Prostate gland (tissue), 2 donors: ENCODE measurements at regions not wholly inside any gene's neighbourhood (a gene's known extent, or its start where the extent isn't known, plus 50 kb on each side); places are given as distances from the start of the nearest gene placed in this dataset.

ENCODE experiments used
- DNase-seq: peaks from one replicate; pipeline ENCODE4 v3.0.0-alpha.2; 2019; ENCODE audit warnings: low spot score
- H3K27ac ChIP-seq, 2 donors: fragments of 200-600 bp; sonication (generic); 2 replicates each; pipeline ENCODE4 v1.5.1; 2017 to 2019
- H3K27me3 ChIP-seq: fragments of 200-600 bp; sonication (generic); replicated peaks from 2 replicates; pipeline ENCODE4 v1.5.1; 2019; ENCODE audit not compliant: insufficient read depth
- H3K36me3 ChIP-seq, 2 donors: fragments of 200-600 bp; sonication (generic); 1 replicate in 1 of 2; 2 replicates in 1 of 2; pipeline versions ENCODE4 v1.5.1 to v1.8.1; 2017 to 2019
- H3K4me1 ChIP-seq: fragments of 200-600 bp; sonication (generic); replicated peaks from 2 replicates; pipeline ENCODE4 v1.5.1; 2019
- H3K4me3 ChIP-seq, 2 donors: fragments of 200-600 bp; sonication (generic); 2 replicates each; pipeline ENCODE4 v1.5.1; 2017 to 2019
- H3K9me3 ChIP-seq: fragments of 200-600 bp; sonication (generic); 2 replicates; pipeline ENCODE4 v1.5.1; 2017
- POLR2A ChIP-seq: fragments of 450-650 bp; IDR thresholded peaks from one replicate; pipeline ENCODE4 v1.6.1; 2016; ENCODE audit warnings: antibody characterized with exemption, mild to moderate bottlenecking
- POLR2AphosphoS5 ChIP-seq: sonication (generic); formaldehyde crosslinking; IDR thresholded peaks from one replicate; pipeline ENCODE4 v1.6.1; 2017; ENCODE audit warnings: antibody characterized with exemption
- WGBS: methylation state at CpG from one replicate; pipeline ENCODE4 v1.1.5; 2018; 5-methylcytosine and 5-hydroxymethylcytosine counted together
- intact Hi-C: fragments of 100-400 bp; cut with DNase I; formaldehyde crosslinking; loops from one replicate; pipeline ENCODE4 v1.14.2; 2022
- TF ChIP-seq, protein P1 (sequence below), 4 experiments: fragments of 200-600 bp in 2 of 4; fragments of 450-650 bp in 2 of 4; sonication (generic) in 2 of 4; IDR thresholded peaks; 1 replicate in 3 of 4; 2 replicates in 1 of 4; pipeline ENCODE4 v1.5.1; 2016 to 2019; ENCODE audit warnings: antibody characterized with exemption in 4 of 4, mild to moderate bottlenecking in 2 of 4, moderate library complexity in 2 of 4

DNA sequence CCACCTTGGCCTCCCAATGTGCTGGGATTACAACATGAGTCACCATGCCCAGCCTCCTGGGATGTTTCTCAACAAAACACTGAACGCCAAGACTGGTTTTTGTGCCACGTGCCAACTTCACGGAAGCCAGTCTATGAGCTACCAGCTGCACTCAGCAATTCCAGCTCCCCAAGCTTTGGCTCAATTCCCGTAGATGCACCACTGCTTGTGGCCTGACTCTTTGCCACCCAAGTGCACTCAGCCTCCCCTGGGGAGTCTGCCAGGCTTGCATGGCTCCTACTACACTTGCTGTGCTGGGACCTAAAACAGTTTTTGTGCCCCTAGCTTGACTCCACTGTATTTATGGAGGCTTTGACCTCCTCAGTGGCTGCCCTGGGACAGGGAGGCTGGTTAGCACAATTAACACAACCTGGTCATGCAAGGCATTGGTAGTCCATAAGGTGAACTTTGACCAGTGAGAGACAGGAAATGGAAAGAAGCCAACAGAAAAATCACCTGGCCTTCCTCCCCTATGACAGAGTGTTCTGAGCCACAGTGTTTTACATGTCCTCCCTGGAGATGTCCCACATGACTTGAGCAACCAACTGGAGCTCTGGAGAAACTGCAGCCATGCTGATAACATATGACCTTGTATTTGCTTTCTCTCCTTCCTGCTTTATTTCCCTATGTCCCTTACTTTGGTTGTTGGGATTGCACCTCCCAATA, 1173.1 kb downstream of the UQCRFS1 start:
- intact Hi-C loops = no loop called here
- TF ChIP-seq, protein P1, sequence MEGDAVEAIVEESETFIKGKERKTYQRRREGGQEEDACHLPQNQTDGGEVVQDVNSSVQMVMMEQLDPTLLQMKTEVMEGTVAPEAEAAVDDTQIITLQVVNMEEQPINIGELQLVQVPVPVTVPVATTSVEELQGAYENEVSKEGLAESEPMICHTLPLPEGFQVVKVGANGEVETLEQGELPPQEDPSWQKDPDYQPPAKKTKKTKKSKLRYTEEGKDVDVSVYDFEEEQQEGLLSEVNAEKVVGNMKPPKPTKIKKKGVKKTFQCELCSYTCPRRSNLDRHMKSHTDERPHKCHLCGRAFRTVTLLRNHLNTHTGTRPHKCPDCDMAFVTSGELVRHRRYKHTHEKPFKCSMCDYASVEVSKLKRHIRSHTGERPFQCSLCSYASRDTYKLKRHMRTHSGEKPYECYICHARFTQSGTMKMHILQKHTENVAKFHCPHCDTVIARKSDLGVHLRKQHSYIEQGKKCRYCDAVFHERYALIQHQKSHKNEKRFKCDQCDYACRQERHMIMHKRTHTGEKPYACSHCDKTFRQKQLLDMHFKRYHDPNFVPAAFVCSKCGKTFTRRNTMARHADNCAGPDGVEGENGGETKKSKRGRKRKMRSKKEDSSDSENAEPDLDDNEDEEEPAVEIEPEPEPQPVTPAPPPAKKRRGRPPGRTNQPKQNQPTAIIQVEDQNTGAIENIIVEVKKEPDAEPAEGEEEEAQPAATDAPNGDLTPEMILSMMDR (IDR thresholded peaks at IDR 0.05) = no peak
- TF ChIP-seq POLR2A (no peak), POLR2AphosphoS5 (no peak)
- H3K27ac ChIP-seq = no peak overlapping the region
- no peak for DNase-seq
- H3K9me3 ChIP-seq = no peaks in the 10 kb centered on the region
- no peaks in the 10 kb centered on the region for H3K36me3 ChIP-seq
- no peaks in the 10 kb centered on the region for H3K4me1 ChIP-seq
- no peaks in the 10 kb centered on the region for H3K27me3 ChIP-seq
- no peak overlapping the region for H3K4me3 ChIP-seq
- WGBS = 99% methylated on average over 4 of the region's 4 CpGs

DNA sequence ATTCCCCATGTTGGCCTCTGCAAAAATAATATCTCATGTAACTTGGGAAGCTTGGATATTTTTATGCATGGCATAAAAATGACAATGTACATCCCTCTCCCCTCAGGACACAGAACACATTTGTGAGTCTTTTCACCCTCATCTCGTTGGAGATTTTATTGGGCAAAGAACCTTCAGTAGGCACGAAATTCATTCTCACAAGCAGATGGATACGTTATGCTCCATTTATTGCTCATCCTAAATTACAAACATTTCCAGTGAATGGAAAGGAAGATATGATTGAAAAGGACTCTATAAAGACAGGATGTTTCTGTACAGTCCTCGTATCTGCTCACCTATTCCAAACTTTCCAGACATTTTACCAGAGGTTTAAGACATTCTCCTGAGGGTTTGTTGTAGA, 1175.8 kb downstream of the UQCRFS1 start:
- H3K4me1 ChIP-seq = no peaks in the 10 kb centered on the region
- H3K27me3 ChIP-seq = no peaks in the 10 kb centered on the region
- intact Hi-C loops = no loop called here
- no peaks in the 10 kb centered on the region for H3K36me3 ChIP-seq
- H3K27ac ChIP-seq = no peak overlapping the region
- TF ChIP-seq, protein P1 (IDR thresholded peaks at IDR 0.05) = no peak
- TF ChIP-seq POLR2AphosphoS5 (no peak), POLR2A (no peak)
- H3K4me3 ChIP-seq = no peak overlapping the region
- DNase-seq = no peak
- H3K9me3 ChIP-seq = no peaks in the 10 kb centered on the region
- 16% methylated on average over 4 of the region's 4 CpGs for WGBS

DNA sequence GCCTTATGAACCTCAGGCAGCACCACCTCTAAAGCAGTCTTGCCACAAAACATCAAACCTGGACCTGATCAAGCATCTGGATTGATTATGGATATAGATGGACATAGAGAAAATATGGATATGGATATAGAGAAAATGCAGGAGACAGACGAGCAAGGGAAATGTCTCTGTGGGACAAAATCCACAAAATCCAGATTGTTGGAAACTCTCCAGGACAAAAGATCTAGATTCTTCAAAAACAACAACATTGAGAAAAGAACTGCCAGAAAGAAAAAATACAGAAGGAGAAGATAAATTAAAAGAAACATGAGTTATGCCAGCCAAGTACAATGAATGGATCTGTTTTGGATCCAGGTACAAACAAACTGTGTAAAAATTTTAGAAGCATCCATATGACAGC, 1176.5 kb downstream of the UQCRFS1 start:
- intact Hi-C loops = no loop called here
- WGBS = 71% methylated on average over 1 of the region's 1 CpG
- Histone ChIP-seq H3K27ac (no peak overlapping the region), H3K27me3 (no peaks in the 10 kb centered on the region), H3K4me1 (no peaks in the 10 kb centered on the region), H3K36me3 (no peaks in the 10 kb centered on the region), H3K9me3 (no peaks in the 10 kb centered on the region), H3K4me3 (no peak overlapping the region)
- DNase-seq = no peak
- no peak for TF ChIP-seq POLR2A
- no peak for TF ChIP-seq POLR2AphosphoS5
- TF ChIP-seq, protein P1 (IDR thresholded peaks at IDR 0.05) = no peak

DNA sequence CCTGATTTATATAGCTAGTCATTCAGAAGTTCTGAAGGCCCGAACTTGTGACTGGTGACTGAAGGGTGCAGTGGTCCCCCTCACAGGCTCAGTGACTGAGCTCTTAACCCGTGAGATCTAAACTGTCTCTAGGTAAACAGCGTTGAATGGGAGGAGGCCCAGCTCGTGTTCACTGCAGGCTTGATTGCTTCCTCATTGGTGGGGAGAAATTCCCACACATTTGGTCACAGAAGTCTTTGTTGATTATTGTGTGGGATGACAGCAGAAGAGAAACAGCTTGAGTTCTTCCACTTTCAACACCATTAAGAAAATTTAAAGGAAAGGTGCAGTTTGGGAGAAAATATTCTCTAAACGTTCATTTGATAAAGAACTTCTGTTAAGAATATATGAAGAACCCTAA, 1178.0 kb downstream of the UQCRFS1 start:
- TF ChIP-seq, protein P1 (IDR thresholded peaks at IDR 0.05) = no peak
- TF ChIP-seq POLR2AphosphoS5 (no peak), POLR2A (no peak)

DNA sequence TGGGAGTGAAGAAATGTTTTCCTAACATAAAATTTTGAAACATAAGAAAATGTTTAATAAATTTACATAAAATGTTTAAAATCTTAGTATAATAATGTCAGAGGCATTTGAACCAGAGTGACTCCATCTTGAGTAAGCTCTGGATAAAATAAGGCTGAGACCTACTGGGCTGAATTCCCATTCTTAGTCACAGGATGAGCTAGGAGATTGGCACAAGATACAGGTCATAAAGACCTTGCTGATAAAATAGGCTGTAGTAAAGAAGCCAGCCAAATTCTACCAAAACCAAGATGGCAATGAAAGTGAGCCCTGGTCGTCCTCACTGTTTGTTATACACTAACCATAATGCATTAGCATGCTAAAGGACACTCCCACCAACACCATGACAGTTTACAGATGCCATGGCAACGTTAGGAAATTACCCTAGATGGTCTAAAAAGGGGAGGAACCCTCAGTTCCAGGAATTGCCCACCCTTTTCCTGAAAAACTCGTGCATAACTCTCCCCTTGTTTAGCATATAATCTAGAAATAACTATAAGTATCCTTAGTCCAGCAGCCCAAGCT, 1184.0 kb downstream of the UQCRFS1 start:
- TF ChIP-seq POLR2A = no peak
- TF ChIP-seq, protein P1 (IDR thresholded peaks at IDR 0.05) = no peak
- TF ChIP-seq POLR2AphosphoS5 = no peak
- Histone ChIP-seq H3K4me1 (no peaks in the 10 kb centered on the region), H3K27me3 (no peaks in the 10 kb centered on the region), H3K36me3 (no peaks in the 10 kb centered on the region), H3K27ac (no peak overlapping the region), H3K4me3 (no peak overlapping the region), H3K9me3 (no peaks in the 10 kb centered on the region)
- WGBS = 39% methylated on average over 3 of the region's 3 CpGs
- DNase-seq = no peak
- intact Hi-C loops = no loop called here

More for the DNA sequence above, 1178.0 kb downstream of the UQCRFS1 start:
- Histone ChIP-seq H3K4me1 (no peaks in the 10 kb centered on the region), H3K27ac (no peak overlapping the region), H3K27me3 (no peaks in the 10 kb centered on the region), H3K9me3 (no peaks in the 10 kb centered on the region), H3K4me3 (no peak overlapping the region), H3K36me3 (no peaks in the 10 kb centered on the region)
- intact Hi-C loops = no loop called here
- WGBS = 34% methylated on average over 5 of the region's 5 CpGs
- no peak for DNase-seq
